Neuronal stem cell (in vitro differentiated cells): ENCODE measurements at regions not wholly inside any gene's neighbourhood (a gene's known extent, or its start where the extent isn't known, plus 50 kb on each side); places are given as distances from the start of the nearest gene placed in this dataset.

Experiments used
- DNase-seq: peaks from one replicate; pipeline ENCODE4 v3.0.0-alpha.2; 2013; ENCODE audit warnings: low spot score
- H2AFZ ChIP-seq: one replicate; pipeline ENCODE4 v1.6.1; 2013; ENCODE audit warnings: mild to moderate bottlenecking, low read length, inconsistent platforms
- H2AK5ac ChIP-seq: 2 replicates; pipeline ENCODE4 v1.6.1; 2013; ENCODE audit warnings: low read depth, mild to moderate bottlenecking, inconsistent platforms, low read length, moderate library complexity, mixed read lengths
- H2BK120ac ChIP-seq: 2 replicates; pipeline ENCODE4 v1.6.1; 2013; ENCODE audit warnings: low read depth, mild to moderate bottlenecking, inconsistent platforms, low read length, moderate library complexity, mixed read lengths
- H2BK12ac ChIP-seq: one replicate; pipeline ENCODE4 v1.6.1; 2013; ENCODE audit warnings: low read length, inconsistent platforms
- H2BK15ac ChIP-seq: 2 replicates; pipeline ENCODE4 v1.6.1; 2013; ENCODE audit warnings: mild to moderate bottlenecking, low read length, inconsistent platforms, mixed read lengths
- H2BK5ac ChIP-seq: one replicate; pipeline ENCODE4 v1.6.1; 2013; ENCODE audit warnings: inconsistent platforms, mild to moderate bottlenecking, low read length, moderate library complexity
- H3K14ac ChIP-seq: one replicate; pipeline ENCODE4 v1.6.1; 2013; ENCODE audit warnings: low read length, inconsistent platforms
- H3K18ac ChIP-seq: 2 replicates; pipeline ENCODE4 v1.6.1; 2013; ENCODE audit warnings: low read length, inconsistent platforms
- H3K23ac ChIP-seq: 2 replicates; pipeline ENCODE4 v1.6.1; 2013; ENCODE audit warnings: low read depth, mild to moderate bottlenecking, mixed read lengths, low read length, inconsistent platforms; ENCODE audit not compliant: poor library complexity
- H3K27ac ChIP-seq: replicated peaks from 3 replicates; pipeline ENCODE4 v1.5.1; 2013; ENCODE audit warnings: low read length, inconsistent platforms
- H3K27me3 ChIP-seq, 3 experiments: 2 replicates each; pipeline ENCODE4 v1.6.1; 2013; ENCODE audit warnings: low read length in 3 of 3, mild to moderate bottlenecking in 2 of 3, inconsistent platforms in 1 of 3, low read depth in 1 of 3, mixed read lengths in 1 of 3, moderate library complexity in 1 of 3; ENCODE audit not compliant: control insufficient read depth in 3 of 3, insufficient read depth in 3 of 3
- H3K36me3 ChIP-seq, 2 donors: replicated peaks in 1 of 2; 2 replicates each; pipeline ENCODE4 v1.6.1; 2013; ENCODE audit warnings: low read length in 2 of 2; ENCODE audit not compliant: control insufficient read depth in 2 of 2, insufficient read depth in 2 of 2
- H3K4ac ChIP-seq: 2 replicates; pipeline ENCODE4 v1.6.1; 2013; ENCODE audit warnings: inconsistent platforms, mild to moderate bottlenecking, low read length, moderate library complexity
- H3K4me1 ChIP-seq, 2 donors: 1 replicate in 1 of 2; 2 replicates in 1 of 2; pipeline ENCODE4 v1.6.1; 2013; ENCODE audit warnings: low read length in 2 of 2, low read depth in 1 of 2; ENCODE audit not compliant: control insufficient read depth in 2 of 2, insufficient read depth in 1 of 2
- H3K4me2 ChIP-seq: one replicate; pipeline ENCODE4 v1.6.1; 2013; ENCODE audit warnings: mild to moderate bottlenecking, low read length, inconsistent platforms; ENCODE audit not compliant: insufficient read depth, poor library complexity, severe bottlenecking
- H3K4me3 ChIP-seq, 2 donors: 2 replicates each; pipeline ENCODE4 v1.5.1; 2013; ENCODE audit warnings: low read length in 2 of 2, mild to moderate bottlenecking in 2 of 2, inconsistent platforms in 1 of 2, moderate library complexity in 1 of 2
- H3K79me1 ChIP-seq: one replicate; pipeline ENCODE4 v1.6.1; 2013; ENCODE audit warnings: low read depth, mild to moderate bottlenecking, inconsistent platforms, low read length, moderate library complexity
- H3K9ac ChIP-seq: one replicate; pipeline ENCODE4 v1.6.1; 2013; ENCODE audit warnings: mild to moderate bottlenecking, low read depth, low read length, inconsistent platforms; ENCODE audit not compliant: poor library complexity
- H3K9me3 ChIP-seq, 2 donors: replicated peaks in 1 of 2; 2 replicates each; pipeline versions ENCODE3 to v1.6.1; 2013; ENCODE audit warnings: low read length in 2 of 2, mild to moderate bottlenecking in 2 of 2, inconsistent platforms in 1 of 2, low read depth in 1 of 2, mixed read lengths in 1 of 2, moderate library complexity in 1 of 2; ENCODE audit not compliant: control insufficient read depth in 2 of 2, insufficient read depth in 1 of 2
- H4K8ac ChIP-seq: one replicate; pipeline ENCODE4 v1.6.1; 2013; ENCODE audit warnings: low read depth, mild to moderate bottlenecking, inconsistent platforms, low read length, moderate library complexity
- H4K91ac ChIP-seq: one replicate; pipeline ENCODE4 v1.6.1; 2013; ENCODE audit warnings: low read length, low read depth, mild to moderate bottlenecking, inconsistent platforms; ENCODE audit not compliant: poor library complexity
- WGBS, 2 donors: extraction: QIAGEN DNeasy Blood & Tissue Kit; methylation state at CpG; one replicate each; pipeline ENCODE4 v1.1.7; 2013; ENCODE audit warnings: missing lambda C conversion rate in 2 of 2, mixed read lengths in 1 of 2; ENCODE audit not compliant: insufficient read length in 2 of 2, insufficient replicate concordance in 1 of 2; ENCODE audit errors: extremely low coverage in 2 of 2; 5-methylcytosine and 5-hydroxymethylcytosine counted together

- Histone ChIP-seq H2BK12ac (no peak overlapping the region), H3K4ac (no peak overlapping the region), H4K8ac (no peak overlapping the region), H3K36me3 (no peaks in the 10 kb centered on the region), H2AFZ (peak overlapping the region; percentile 62), H3K23ac (no peak overlapping the region), H3K9ac (no peak overlapping the region), H2AK5ac (no peak overlapping the region), H3K4me3 (no peak overlapping the region), H2BK15ac (no peak overlapping the region), H2BK5ac (no peak overlapping the region), H3K18ac (no peak overlapping the region), H3K4me1 (peaks cover 0 to 2% of the 10 kb centered on the region in 2 donors), H4K91ac (no peak overlapping the region), H3K79me1 (no peaks in the 10 kb centered on the region), H3K14ac (no peak overlapping the region), H3K27ac (no peak overlapping the region), H3K9me3 (no peaks in the 10 kb centered on the region), H3K4me2 (no peak overlapping the region), H3K27me3 (no peaks in the 10 kb centered on the region), H2BK120ac (no peak overlapping the region)
- WGBS, 2 donors: no CpG with 5 or more reads among the region's 2 CpGs
- no peak for DNase-seq
These were observed 143.5 kb upstream of the MARCKS start for GRCh38 chr6:113713665-113714064.

GRCh38 chr6:113718588-113718987 is 138.6 kb upstream of the MARCKS start:
- H3K9me3 ChIP-seq: no peaks in the 10 kb centered on the region
- no CpG with 5 or more reads among the region's 4 CpGs for WGBS, 2 donors
- no peak overlapping the region for H3K4me2 ChIP-seq
- no peak overlapping the region for H3K27ac ChIP-seq
- no peak overlapping the region for H3K9ac ChIP-seq
- H2AFZ ChIP-seq: no peak overlapping the region
- H4K91ac ChIP-seq: no peak overlapping the region
- no peak overlapping the region for H3K4me3 ChIP-seq
- no peak overlapping the region for H4K8ac ChIP-seq
- H3K36me3 ChIP-seq: no peaks in the 10 kb centered on the region
- H2BK5ac ChIP-seq: no peak overlapping the region
- H3K79me1 ChIP-seq: no peaks in the 10 kb centered on the region
- no peak overlapping the region for H3K23ac ChIP-seq
- H2BK120ac ChIP-seq: no peak overlapping the region
- H3K27me3 ChIP-seq: no peaks in the 10 kb centered on the region
- no peak overlapping the region for H2BK12ac ChIP-seq
- no peak overlapping the region for H2AK5ac ChIP-seq
- no peak overlapping the region for H3K14ac ChIP-seq
- no peak overlapping the region for H3K18ac ChIP-seq
- H3K4ac ChIP-seq: no peak overlapping the region
- peaks cover 0 to 2% of the 10 kb centered on the region in 2 donors for H3K4me1 ChIP-seq
- no peak overlapping the region for H2BK15ac ChIP-seq
- DNase-seq: no peak

GRCh38 chr6:113719064-113719463 is 138.1 kb upstream of the MARCKS start:
- no peaks in the 10 kb centered on the region for H3K9me3 ChIP-seq
- H2BK12ac ChIP-seq: no peak overlapping the region
- H3K36me3 ChIP-seq: no peaks in the 10 kb centered on the region
- DNase-seq: no peak
- H3K27ac ChIP-seq: no peak overlapping the region
- H2AK5ac ChIP-seq: no peak overlapping the region
- no peak overlapping the region for H3K4me2 ChIP-seq
- no peak overlapping the region for H3K14ac ChIP-seq
- WGBS, 2 donors: no CpG with 5 or more reads among the region's 2 CpGs
- no peak overlapping the region for H2BK5ac ChIP-seq
- H3K79me1 ChIP-seq: no peaks in the 10 kb centered on the region
- H4K8ac ChIP-seq: no peak overlapping the region
- H3K18ac ChIP-seq: no peak overlapping the region
- no peak overlapping the region for H4K91ac ChIP-seq
- H3K23ac ChIP-seq: no peak overlapping the region
- H2BK120ac ChIP-seq: no peak overlapping the region
- peaks cover 0 to 2% of the 10 kb centered on the region in 2 donors for H3K4me1 ChIP-seq
- H3K27me3 ChIP-seq: no peaks in the 10 kb centered on the region
- no peak overlapping the region for H3K4me3 ChIP-seq
- H3K9ac ChIP-seq: no peak overlapping the region
- H2BK15ac ChIP-seq: no peak overlapping the region
- H3K4ac ChIP-seq: no peak overlapping the region
- no peak overlapping the region for H2AFZ ChIP-seq

GRCh38 chr6:113719545-113719944 is 137.6 kb upstream of the MARCKS start:
- Histone ChIP-seq H2AFZ (no peak overlapping the region), H3K9ac (no peak overlapping the region), H2BK15ac (no peak overlapping the region), H3K14ac (no peak overlapping the region), H3K9me3 (no peaks in the 10 kb centered on the region), H3K23ac (no peak overlapping the region), H2BK120ac (no peak overlapping the region), H2BK12ac (no peak overlapping the region), H3K4me1 (peaks cover 0 to 2% of the 10 kb centered on the region in 2 donors), H3K4ac (no peak overlapping the region), H4K91ac (no peak overlapping the region), H3K4me2 (no peak overlapping the region), H3K27ac (no peak overlapping the region), H3K4me3 (no peak overlapping the region), H3K79me1 (no peaks in the 10 kb centered on the region), H3K27me3 (no peaks in the 10 kb centered on the region), H4K8ac (no peak overlapping the region), H2AK5ac (no peak overlapping the region), H3K36me3 (no peaks in the 10 kb centered on the region), H3K18ac (no peak overlapping the region), H2BK5ac (no peak overlapping the region)
- no CpG with 5 or more reads among the region's 4 CpGs for WGBS, 2 donors
- no peak for DNase-seq
